HG02870 (cell line): ENCODE measurements at regions not wholly inside any gene's neighbourhood (a gene's known extent, or its start where the extent isn't known, plus 50 kb on each side); places are given as distances from the start of the nearest gene placed in this dataset.

Experiments used
- ATAC-seq: cut with Tn5 transposase; IDR thresholded peaks from one replicate; pipeline ENCODE4 v1.9.1; 2021; ENCODE audit warnings: mild to moderate bottlenecking, moderate library complexity; ENCODE audit not compliant: unreplicated experiment

GRCh38 chr18:78650926-78651325 is 328.7 kb upstream of the SALL3 start:
- ATAC-seq = no peak

- ATAC-seq = no peak
Measured at GRCh38 chr18:78652001-78652545, 327.5 kb upstream of the SALL3 start.

GRCh38 chr18:78655921-78656320 is 323.7 kb upstream of the SALL3 start:
- no peak for ATAC-seq

- ATAC-seq = no peak
Measured at GRCh38 chr18:78656346-78656925, 323.2 kb upstream of the SALL3 start.

DNA sequence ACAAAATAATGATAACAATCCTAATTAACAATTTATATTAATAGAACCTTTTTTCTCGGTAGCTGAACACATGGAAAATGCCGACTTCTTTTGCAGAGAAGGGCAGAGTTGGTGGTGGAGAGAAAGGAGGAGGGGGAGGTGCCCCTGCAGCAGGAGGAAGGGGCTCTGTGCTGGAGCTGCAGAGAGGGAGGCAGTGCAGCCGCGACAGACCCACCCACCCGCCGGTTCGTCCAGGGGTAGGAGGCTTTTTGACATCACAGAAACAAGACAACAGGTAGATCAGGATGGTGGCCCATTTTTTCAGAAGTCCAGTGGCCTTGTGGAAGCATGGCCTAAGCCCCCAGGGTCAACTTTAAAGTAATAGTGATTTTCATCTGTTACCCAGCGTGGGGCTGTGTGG is 321.1 kb upstream of the SALL3 start:
- no peak for ATAC-seq

DNA sequence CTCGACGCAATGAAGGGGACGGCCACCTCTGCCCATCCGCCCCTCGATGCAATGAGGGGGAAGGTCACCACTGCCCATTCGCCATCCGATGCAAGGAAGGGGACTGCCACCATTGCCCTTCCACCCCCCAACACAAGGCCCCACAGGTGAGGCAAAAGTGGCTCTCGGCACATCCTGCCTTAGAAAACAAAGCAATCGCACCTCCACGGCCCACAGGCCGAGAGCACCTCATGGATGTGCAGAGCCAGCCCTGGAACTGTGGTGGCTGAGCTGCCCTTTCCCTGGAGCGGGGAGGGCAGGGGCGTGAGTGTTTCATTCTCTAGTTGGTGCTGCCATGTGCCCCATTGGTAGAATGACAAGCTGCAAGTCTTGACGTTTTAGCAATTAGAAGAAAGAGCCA is 320.6 kb upstream of the SALL3 start:
- ATAC-seq = no peak

GRCh38 chr18:78659748-78660147 is 319.9 kb upstream of the SALL3 start:
- no peak for ATAC-seq

DNA sequence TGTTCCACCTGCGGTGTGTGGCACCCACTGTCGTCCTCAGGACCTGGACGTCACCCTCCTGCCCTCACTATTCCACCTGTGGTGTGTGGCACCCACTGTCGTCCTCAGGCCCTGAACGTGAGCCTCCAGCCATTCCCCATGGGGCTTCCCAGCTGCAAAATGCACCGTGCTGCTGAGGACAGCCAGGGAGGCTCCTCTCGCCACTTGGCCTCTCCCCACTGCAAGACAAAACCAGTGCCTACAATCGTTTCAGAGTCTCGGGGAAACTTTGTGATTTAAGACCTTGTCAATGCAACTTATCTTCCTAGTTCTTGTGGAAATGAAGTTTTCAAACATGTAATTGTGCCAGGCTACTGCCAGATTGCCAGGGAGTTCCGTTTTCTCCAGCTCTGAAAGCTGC is 319.3 kb upstream of the SALL3 start:
- no peak for ATAC-seq

GRCh38 chr18:78661316-78661715 is 318.3 kb upstream of the SALL3 start:
- no peak for ATAC-seq

- ATAC-seq = no peak
Measured at GRCh38 chr18:78662879-78663278, 316.7 kb upstream of the SALL3 start.

GRCh38 chr18:78664048-78664447 is 315.6 kb upstream of the SALL3 start:
- ATAC-seq = no peak

DNA sequence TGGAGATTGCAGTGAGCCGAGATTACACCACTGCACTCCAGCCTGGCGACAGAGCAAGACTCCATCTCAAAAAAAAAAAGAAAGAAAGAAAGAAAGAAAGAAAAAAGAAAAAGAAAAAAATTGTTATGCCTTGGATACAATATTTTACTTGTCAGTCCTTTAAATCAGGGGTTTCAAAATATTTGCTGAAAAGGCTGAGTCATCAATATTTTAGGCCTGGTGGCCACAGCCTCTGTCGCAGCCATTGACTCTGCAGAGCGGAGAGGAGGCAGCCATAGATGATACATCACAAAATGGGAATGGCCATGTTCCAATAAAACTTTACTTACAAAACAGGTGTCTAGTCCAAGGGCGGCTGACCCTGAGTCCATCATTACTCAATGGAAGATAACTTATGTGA is 314.8 kb upstream of the SALL3 start:
- no peak for ATAC-seq

- ATAC-seq = no peak
Measured at GRCh38 chr18:78665644-78666043, 314.0 kb upstream of the SALL3 start.

GRCh38 chr18:78666666-78667335 is 312.8 kb upstream of the SALL3 start:
- ATAC-seq = no peak

DNA sequence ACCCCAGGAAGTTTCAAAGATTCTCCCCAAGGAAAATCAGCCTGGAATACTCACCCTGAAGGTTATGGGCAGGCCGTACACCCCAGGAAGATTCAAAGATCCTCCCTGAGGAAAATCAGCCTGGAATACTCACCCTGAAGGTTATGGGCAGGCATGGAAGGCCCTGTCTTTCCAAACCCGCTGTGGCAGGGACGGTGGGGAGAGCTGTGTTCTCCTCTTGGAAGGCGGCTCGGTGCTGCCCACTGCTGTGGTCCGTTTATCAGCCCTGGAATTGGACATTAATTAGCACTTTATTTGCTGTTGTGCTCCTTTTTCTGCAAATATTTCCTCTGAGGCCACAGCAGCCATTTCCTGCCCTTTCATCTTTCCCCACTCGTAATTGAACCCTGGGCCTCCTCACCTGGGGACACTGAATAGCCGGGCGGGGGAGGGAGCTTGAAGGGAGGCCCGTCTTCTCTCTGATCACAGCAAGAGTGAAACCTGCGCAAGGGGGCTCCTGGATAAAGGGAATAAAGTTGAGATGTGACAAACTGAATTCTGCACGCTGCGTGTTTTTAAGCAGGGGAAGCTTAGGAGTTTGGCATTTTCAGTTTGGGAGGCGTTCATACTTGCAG is 308.7 kb upstream of the SALL3 start:
- no peak for ATAC-seq

DNA sequence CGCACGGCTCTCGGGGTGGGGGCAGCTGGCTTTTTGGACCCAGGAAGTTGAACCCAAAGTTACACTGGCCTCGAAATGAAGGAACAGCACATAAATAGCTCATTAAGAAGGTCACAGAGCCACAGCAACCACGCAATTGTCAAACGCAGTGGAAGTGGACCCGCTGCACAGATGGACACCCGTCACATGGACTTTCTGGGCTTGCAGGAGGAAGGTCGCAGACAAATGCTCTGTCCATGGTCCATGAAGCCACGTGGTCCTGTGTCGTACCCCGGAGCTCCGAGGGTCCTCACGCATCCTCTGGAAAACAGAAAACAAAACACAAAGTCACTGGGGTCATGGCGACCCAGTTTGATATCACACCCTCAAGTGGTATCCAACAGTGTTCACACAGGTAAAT is 308.1 kb upstream of the SALL3 start:
- no peak for ATAC-seq

DNA sequence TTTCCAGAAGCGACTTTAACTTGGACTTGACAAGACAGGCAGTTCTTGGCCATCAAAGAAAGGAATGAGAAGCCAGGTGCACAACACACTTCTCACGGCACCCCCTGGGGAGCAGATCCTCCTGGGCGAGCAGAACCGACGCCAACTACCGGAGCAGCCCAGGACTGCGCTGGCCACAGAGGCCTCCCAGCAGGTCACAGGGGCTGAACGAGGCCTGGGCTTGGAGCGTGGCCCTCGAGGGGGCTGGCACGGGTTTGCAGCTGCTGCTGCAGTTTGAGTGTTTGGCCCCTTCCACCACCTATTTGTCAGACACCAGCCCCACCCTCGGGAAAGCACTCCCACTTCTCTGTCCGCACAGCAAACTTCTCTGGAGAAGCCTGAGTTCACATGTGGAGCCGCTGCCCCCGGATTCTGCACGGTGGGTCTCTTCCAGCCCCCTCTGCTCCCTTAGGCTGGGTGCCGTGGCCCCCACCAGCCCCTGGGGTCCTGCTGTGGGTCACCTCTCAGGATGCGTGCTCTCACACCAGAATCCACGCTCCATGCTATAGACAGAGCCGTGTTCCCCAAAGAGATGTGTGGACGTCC is 306.7 kb upstream of the SALL3 start:
- no peak for ATAC-seq

DNA sequence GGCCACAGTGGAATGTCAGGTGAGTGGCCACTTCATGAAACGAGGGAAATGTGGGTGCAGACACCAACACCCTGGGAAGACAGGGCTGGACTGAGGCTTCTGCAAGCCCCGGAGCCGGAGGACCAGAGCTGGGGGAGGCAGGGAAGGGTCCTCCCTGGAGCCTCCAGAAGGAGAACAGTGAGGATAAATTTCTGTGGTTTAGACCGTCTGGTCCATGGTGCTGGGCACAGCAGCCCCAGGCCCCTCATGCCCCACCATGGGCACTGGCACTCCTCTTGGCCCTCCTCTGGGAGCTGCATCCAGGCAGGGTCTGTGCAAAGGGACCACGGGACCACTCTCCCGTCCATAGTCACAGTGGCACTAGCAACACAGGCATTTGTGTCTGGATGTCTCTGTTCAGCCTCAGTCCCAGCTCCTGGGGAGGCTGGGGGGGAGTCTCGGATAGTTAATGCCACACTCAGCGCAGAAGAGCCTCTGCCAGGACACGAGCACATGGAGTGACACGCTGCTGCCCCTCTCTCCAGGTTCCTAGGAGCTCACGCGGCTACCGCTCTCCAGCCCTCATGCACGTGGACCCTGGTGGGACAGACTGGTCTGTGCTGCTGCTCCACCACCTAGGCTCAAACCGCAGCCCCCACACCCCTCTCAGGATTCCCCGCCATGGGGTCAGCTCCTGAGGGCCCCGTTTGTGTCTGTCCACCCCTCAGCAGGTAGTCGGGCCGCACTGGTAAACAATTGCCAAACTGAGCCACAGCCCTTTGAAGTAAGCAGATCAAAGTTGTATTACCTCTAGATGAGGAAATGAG is 305.9 kb upstream of the SALL3 start:
- no peak for ATAC-seq

DNA sequence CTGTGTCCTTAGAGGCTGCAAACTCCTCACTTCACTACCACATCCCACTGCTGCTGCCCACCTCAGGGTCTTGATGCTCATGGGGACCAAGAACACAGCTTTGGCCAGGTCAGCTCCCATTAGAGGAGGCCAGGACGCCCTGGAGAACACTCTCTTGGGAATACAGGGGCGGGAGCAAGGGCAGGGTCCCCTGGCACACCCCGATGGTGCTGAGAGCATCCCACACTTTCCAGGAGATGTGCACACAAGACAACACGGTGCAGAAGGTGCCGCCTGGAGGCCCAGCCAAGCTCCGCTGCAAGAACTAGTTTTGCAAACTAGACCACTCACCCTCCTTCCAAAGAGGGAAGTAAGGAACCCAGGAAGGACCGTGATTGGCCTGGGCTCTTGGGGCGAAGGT is 304.4 kb upstream of the SALL3 start:
- ATAC-seq = no peak

DNA sequence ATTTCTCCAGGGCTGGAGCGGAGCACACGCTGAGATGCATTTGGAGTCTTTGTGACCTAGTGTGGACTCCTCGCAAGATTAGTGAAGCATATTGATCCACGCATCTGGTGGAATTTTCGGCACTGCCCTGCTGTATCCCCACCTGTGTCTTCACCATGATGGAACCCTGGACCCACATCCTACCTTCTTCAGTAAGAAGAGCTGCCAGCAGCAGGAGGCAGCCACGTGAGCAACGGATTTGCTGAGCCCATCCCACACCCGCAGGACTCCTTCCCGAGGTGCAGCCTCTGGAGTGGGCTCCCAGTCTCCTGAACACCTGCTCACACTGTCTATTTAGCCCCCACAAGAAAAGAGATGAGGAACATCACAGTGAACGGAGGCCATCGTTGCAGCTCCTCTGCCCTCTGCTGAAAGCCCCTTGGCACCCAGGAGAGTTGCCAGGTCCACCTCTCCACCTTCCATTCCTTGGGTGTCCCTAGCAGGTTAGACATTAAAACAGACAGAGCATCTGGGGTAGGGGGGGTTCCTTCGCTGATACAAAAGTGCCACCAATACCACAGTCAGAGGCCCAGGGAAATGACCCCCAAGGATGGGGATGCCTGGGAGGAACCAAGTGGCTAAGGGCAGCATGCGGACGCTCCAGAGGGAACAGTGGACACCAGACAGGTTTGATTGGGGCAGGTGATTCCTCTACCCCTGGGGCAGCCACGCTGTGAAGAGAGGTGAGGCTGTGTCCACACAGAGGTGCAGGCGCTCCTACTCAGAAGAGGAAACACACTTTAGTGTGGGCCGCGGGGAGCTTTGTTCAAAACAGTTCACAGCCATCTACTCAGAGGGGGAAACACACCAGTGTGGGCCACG is 302.8 kb upstream of the SALL3 start:
- no peak for ATAC-seq
